ENCODE measurements at regions not wholly inside any gene's neighbourhood (a gene's known extent, or its start where the extent isn't known, plus 50 kb on each side); places are given as distances from the start of the nearest gene placed in this dataset.
"Not testable (repeated sequence)": the region's sequence is repeated elsewhere in the genome, so short reads cannot be mapped to it uniquely, and the experiment has no call there.

DNA sequence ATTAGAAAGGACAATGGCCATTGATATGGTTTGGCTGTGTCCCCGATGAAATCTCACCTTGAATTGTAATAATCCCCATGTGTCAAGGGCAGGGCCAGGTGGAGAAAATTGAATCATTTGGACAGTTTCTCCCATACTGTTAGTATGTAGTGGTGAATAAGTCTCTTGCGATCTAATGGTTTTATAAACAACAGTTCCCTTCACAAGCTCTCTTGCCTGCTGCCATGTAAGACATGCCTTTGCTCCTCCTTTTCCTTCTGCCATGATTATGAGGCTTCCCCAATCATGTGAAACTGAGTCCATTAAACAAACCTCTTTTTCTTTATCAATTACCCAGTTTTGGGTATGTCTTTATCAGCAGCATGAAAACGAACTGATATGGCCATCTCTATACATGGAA is 302.7 kb downstream of the SFMBT2 start:
- DNase-seq = no peak

DNA sequence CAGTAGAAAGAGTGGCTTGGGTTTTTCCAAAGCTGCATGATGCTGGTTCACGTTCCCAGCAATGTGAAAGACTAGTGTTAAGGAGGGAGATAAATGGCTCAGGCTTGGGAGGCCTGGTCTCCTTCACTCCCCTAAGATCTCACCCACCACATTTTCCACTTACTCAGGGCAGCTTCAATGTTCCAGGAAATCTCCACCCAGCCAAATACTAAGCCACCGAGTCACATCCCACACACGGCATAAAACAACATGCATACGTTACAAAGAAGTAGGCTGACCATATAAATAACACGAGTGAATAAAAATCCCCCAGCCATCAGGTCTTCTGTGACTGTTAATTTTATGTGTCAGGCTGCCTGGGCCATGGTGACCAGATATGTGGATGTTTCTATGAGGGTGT is 303.5 kb downstream of the SFMBT2 start:
- DNase-seq = no peak

DNA sequence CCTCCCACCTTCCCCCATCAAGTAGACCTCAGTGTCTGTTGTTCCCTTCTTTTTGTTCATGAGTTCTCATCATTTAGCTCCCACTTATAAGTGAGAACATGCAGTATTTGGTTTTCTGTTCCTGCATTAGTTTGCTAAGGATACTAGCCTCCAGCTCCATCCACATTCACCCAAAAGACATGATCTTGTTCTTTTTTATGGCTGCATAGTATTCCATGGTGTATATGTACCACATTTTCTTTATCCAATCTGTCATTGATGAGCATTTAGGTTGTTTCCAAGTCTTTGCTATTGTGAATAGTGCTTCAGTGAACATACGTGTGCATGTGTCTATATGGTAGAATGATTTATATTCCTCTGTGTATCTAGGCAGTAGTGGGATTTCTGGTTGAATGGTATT is 306.5 kb downstream of the SFMBT2 start:
- not testable (repeated sequence) for DNase-seq

DNA sequence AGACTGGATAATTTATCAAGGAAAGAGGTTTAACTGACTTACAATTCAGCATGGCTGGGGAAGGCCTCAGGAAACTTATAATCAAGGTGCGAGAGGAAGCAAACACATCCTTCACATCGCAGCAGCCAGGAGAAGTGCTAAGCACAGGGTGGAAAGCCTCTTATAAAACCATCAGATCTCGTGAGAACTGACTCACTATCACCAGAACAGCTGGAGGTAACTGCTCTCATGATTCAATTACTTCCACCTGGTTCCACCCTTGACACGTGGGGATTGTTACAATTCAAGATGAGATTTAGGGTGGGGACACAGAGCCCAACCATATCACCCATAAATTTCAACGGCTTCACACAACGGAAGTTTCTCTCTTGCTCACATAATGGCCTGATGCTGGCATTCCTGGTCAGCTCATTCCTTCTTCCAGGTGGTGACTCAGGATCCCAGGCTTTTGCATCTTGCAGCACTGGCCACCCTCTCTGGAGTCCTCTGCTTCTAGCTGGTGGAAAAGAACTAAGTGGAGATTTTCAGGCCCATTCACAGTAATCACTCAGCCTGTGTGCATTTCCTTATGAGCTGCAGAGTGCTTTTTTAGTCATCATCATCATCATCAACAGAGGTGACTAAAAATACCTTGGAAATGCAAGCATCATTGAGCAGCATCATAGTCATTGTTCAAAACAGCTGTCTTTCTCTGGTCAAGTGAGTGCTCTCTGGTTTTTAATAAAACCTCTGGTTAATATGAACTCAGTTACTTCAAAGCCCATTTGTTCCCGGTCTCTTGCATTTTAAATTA is 308.1 kb downstream of the SFMBT2 start:
- DNase-seq = no peak

DNA sequence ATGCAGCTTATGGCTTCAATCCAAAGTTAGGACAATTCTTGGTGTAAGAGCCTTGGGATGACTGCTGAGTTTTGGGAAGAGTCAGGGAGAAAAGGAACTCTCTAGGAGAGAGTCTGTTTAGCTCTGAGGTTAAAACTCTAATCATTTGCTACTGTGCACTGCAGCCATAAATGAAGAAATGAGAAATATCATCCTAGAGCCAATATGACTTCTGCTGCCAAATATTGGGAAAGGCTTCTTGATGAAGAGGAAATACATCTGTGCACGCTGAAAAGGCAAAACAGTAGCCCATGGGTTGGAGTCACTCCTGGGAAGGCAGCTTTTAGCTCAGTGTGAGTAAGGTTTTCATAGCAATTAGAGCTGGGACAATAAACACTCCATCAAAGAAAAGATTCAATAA is 308.8 kb downstream of the SFMBT2 start:
- DNase-seq = no peak

DNA sequence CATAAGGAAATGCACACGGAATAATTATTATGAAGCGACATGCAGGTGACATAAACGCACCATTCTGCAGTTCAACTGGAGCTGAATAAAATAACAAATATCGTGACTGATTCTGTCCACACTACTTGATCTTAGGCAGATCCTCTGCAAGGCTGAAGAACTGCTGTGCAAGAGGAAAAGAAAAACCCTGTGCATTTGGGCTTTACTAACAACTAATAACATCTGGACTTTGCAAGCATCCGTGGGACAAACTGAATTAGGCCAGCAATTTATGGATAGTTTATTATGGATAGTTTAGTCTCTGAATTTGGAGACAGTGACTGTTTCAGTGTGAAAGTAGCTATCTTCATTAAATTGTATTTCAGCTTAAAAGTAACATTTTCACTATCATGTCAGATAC is 309.4 kb downstream of the SFMBT2 start:
- no peak for DNase-seq

DNA sequence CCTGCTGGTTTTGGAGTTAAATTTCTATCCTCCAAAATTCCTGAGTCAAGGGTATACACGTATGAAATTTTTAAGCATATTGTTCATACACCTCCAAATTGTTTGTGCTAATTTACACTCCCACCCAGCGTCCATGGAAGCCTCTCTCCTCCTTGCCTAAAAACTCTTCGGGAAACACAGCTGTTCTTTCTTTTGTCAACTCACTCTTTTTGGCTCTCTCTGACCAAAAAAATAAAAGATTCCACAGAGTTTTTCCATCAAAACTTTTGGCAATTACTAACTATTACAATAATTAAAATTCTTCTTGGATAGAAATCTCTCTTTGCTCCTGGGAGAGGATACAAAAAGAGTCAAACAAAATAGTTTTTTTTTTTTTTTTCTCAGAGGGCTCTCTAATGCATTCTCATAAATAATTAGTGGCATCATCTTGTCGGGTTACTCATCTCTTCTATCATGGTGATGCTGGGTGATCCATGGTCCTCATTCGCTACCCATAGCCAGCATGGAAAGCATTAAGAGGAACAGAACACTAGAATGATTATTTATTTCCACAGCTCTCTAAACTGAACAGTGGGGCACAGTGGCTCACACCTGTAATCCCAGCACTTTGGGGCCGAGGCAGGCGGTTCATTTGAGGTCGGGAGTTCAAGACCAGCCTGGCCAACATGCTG is 310.7 kb downstream of the SFMBT2 start:
- DNase-seq = no peak

DNA sequence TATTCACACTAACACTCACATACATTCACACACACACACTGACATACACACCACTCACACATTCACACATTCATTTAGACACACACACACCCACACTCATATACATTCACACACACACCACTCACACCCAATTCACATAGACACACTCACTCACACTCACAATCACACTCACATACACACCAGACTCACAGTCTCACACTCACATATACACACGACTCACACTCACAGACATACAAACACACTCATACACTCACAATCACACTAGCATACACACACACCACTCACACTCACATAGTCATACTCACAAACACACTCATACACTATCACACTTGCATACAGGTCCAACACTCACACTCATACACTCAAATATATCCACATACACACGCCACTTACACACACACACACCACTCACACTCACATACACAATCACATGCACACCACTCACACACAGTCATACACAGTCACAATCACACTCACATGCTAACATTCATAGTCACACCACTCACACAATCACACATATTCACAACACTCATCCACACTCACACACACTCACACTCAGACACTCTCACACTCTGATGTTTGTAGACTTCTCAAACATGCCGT is 312.6 kb downstream of the SFMBT2 start:
- DNase-seq = no peak

DNA sequence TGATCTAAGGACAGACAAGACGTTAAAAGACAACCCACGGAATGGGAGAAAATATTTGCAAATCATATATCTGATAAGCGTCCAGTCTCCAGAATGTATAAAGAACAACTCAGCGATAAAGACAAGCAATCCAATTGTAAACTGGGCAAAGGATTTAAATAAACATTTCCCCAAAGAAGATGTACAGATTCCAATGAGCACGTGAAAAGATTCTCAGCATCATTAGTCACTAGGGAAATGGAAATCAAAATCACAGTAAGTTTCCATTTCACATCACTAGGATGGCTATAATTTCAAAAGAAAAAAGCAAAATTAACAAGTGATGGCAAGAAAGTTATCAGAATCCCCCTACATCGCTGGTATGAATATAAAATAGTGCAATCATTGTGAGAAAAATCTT is 316.1 kb downstream of the SFMBT2 start:
- no peak for DNase-seq

DNA sequence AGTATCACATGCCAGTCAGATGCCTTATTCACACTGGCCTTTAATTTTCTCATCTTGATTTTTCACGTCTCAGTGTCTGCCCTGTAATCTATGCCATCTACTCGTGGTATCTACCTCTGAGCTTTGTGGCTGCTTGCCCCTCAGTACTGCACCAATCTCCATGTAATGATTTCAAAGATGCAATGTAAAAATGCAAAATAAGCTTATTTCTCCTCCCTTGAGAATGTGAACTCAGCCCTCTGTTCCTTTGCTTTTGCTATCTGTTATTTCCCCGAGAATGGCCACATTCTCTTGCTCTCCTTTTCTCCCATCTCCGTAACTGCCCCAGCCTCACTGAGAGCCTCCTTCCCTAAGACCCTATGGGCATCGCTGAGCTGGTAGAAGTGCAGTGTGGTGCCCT is 317.5 kb downstream of the SFMBT2 start:
- DNase-seq = no peak

DNA sequence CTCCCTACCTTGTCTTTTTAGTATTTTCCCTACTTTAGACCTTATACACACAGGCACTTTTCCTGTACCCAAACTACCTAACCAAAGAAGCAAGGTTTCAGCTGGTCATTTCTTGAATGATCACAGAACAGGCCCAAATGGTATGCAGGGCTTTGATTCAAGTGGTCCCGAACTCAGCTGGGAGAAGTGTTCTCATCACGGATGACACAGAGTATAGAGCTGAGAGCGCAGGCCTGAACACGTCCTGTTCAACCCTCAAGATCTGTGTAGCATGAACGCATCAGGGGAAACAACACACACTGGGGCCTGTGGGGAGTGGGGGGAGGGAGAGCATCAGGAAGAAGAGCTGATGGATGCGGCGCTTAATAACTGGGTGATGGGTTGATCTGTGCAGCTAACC is 318.2 kb downstream of the SFMBT2 start:
- no peak for DNase-seq

DNA sequence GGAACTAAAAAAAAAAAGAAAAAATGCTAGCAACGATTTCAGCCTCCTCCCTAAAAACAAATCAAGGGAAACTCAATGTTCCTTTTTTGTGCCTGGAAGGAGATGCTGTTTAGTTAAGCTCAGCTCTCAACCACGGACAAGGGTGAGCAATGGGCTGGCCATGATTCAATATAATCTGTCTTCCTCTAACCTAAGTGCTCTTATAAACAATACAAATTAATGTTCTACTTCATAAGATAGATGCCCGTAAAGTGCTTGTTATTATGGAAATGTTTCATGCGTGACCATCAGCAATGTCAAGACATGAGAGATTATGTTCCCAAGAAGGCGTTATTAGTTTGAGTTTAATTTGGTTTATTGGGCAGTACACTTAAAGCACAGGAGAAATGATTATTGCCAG is 320.3 kb downstream of the SFMBT2 start:
- DNase-seq = no peak

DNA sequence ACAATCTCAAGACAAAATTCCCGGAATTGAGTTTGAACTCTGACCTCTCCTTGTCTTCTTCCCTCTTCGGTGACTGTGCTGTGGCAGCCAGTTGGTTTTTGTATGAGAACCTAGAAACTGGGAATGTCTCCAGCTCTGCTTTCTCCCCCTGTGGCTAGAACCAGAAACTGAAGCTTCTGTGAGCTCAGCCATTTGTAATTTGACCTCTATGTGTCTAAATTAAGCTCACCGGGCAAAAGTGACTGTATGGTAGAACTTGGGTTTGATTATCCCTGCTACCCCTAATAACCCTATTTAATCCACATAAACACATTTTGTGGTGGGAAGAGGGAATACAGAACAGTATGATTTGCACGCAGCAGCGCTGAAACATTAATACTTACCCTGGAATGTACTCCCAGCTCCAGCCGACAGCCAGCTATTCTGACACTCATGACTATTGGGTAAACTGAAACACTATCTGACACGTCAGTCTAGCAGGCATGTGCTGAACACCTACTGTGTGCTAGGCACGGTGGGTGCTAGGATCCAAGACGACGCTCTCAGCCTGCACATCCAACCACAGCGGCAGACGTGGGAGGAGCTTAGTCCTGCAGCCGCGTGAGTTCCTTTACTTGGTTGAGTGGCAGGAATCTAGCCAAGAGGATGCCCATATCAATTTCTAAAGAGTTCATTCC is 324.8 kb downstream of the SFMBT2 start:
- DNase-seq = no peak

DNA sequence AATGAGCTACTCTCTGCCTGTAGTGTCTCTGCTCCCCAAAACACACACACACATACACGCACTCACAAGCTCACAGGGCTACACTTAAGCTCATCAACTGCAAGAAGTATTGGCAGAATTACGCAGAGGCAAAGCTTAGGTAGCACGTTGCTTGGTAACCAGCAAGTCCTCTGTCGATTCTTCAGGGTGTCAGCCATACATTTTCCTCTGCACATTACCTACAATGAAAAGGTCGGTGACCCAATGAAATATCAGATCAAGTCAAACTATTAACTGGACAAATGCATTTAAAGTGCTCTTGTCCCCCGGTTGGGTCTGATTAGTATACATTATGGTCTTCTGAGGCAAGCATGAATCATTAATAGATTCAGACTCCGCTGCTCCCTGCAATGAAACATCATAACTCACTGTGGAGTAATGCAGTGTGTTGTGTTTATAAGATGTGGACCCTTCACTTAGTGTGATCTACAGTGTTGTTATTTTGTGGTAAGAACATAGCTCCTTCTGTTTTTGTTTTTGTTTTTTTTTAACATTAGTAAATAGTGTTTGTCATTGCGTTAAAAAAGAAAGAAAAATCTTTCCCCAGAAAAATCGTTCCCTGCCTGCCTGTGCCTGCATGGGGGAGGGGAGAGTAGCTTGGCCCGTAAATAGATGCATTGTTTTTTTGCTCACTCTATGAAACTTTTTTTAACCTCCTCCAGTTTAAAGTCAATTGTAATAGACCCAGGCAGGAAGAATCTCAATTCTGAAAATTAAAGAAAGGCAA is 325.5 kb downstream of the SFMBT2 start:
- no peak for DNase-seq

DNA sequence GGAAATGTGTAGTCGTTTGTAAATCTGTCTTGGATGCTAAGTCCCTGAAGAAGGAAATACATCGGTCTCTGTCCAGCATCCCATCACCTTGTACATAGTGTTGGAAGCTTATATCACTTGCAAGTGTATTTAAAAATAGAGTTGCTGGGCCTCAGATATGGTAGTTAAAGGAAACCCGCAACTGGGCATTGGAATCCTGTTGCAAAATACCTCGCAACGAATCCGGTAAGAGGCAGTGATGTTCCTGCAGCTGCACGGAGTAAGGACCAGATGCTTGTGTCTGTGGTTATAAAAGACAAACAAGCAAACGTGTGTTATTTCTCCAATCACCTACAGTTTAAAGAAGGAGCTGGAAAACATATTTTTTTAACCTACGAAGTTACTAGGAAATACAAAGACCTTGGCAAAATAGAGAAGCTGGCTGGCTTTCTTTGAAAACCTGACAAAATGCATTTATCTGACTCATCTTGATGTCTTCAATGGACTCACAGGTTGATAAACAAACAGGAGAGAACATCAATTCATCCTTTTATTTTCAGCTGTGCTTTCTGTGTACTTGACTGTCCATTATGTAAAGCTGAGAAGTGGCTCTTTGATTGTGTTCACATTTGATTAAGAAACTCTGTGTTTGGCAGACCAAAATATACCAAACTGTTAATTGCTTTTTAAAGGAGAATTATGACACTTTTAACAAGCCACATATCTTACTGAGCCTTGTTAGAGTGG is 326.4 kb downstream of the SFMBT2 start:
- DNase-seq = no peak

DNA sequence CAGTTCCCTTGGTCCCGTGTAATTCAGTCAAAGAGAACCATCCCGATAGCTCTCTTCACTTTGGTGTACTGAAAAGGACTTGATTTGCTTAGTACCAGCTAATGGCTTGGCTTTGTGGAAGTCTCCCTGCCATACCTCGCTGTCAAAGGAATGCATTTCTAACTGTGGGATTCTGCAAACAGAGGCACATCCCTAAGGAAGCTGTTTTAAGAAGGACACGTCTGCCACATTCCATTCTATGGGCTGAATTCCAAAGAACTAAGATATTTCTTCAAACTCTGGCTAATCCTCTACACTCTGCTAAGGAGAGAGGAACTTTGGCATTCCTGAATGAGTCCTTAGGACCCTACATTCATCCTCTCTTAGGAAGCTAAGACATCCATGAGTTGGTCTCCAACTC is 327.9 kb downstream of the SFMBT2 start:
- no peak for DNase-seq

DNA sequence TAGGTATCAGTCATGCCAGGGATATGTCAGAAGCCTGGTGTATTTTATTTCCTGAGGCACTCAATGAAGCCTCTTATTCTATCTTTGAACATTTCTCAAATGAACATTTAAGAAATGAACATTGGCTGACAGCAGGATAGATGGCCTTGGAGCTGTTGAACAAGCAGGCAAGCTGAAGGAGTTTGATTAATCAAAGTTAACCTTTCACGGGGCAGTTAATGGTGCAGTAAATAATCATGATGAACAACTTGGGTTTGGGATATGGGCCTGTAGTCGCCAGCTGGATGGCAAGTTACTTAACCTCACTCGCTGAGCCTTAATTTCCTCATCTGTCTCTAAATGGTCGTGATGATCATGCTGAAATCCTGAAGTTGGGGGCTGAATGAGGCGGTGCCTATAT is 333.0 kb downstream of the SFMBT2 start:
- DNase-seq = no peak

DNA sequence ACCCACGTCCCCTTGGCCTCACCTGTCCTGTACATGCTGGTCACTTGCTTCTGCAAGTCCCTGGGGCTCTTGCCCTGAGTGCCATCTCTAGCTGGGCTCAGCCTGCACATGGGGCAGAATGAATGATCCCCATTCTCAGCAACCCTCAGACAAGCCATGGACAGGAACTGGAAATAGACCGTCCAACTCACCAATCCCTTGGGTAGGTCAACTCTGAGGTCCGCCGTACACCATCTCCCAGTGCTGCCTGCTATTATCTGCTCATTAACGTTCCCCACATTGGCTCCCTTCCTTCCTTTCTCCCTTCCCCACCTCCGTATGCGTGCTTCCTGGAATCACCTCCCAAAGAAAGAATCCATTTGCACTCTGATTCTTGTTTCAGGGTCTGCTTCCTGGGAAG is 335.0 kb downstream of the SFMBT2 start:
- no peak for DNase-seq

DNA sequence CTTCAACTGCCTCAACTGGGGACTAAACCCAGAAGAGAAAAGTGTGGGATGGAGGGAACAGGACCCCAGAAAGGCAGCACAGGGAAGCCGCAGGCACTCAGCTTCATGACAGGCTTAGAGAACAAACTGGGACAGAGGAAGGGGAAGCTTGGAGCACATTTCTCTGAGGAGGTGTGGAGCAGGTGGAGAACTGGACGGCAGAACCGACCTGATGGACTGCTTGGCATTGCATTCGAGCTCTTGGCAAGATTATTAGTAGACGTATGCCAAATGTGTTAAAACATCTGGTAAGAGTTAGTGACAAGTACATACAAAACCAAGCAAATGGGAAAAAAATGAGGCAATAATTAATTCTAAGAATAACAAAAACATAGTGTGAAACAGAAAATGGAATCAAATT is 335.7 kb downstream of the SFMBT2 start:
- DNase-seq = no peak

DNA sequence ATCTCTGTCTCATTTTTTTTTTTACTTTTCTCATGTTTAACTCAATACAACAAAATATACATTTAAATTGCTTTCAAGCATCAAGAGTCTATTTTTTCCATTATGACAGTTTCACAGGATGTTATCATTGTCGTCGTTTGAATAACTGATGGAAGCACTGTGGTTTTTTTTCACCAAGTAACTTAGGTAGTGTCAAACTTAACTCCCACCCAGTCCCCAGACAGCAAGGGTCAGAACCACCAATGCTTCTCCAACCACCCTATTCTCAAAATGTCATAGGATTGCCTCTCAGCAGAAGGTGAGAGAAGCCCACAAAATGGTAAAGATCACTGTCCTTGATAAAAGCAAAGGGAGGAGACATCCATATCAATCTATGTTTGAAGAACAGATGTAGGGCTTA is 339.4 kb downstream of the SFMBT2 start:
- DNase-seq = no peak

DNA sequence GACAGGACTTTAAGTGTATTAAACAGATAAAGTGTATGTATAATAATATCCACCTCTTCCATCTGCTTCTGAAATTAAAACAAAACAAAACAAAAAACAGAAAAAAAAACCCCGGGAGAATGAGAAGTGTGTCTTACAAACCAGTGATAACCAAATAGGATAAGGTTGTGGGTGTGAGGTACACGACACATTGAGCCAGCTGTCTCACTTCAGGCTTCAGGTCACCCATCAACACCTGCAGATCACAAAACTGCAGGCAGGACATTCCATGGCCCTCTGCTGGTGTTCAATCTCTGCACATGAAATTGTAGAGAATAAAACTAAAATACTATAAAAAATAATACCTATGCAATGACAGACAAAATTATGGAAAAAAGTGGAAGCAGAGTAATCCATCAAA is 339.9 kb downstream of the SFMBT2 start:
- no peak for DNase-seq

DNA sequence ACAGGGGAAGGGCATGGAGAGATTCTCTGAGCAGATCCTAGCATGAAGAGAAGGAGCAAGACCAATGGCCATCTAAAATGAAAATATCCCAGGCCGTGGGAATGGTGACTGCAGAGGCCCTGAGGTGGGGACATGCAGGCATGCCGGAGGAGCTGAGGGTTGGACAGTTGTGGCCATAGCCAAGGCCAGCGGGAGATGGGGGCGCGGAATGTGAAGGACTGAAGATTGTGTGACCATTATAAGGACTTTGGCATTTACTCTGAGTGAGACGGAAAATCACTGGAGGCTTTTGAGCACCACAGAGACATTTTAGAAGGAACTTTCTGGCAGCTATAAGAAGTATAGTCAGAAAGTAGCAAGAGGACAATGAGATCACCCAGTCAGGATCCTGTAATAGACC is 341.1 kb downstream of the SFMBT2 start:
- no peak for DNase-seq

Data from activated CD4-positive, alpha-beta T cell treated with anti-CD3 and anti-CD28 coated beads, Interleukin-2, amount 50 U/mL, for 4 hours (primary cell).